Neural crest cell (in vitro differentiated cells): ENCODE measurements at regions not wholly inside any gene's neighbourhood (a gene's known extent, or its start where the extent isn't known, plus 50 kb on each side); places are given as distances from the start of the nearest gene placed in this dataset.
A peak's percentile ranks its signal among the peaks of the same experiment; 100 is the strongest.

Experiments
- DNase-seq: peaks from one replicate; pipeline ENCODE4 v3.0.0; 2021; ENCODE audit warnings: low read depth, mixed read lengths, low spot score
- H3K27ac Mint-ChIP-seq: one replicate; pipeline ENCODE4 v1.8.0; 2021; ENCODE audit warnings: mild to moderate bottlenecking, mixed read lengths; ENCODE audit not compliant: unreplicated experiment
- H3K27me3 Mint-ChIP-seq: 2 replicates; pipeline ENCODE4 v1.8.0; 2021; ENCODE audit warnings: low read depth, mild to moderate bottlenecking, mixed read lengths
- H3K36me3 Mint-ChIP-seq: 2 replicates; pipeline ENCODE4 v1.8.0; 2021; ENCODE audit warnings: low read depth, mild to moderate bottlenecking, mixed read lengths
- H3K4me1 Mint-ChIP-seq: 2 replicates; pipeline ENCODE4 v1.8.0; 2021; ENCODE audit warnings: mixed read lengths
- H3K4me3 Mint-ChIP-seq: one replicate; pipeline ENCODE4 v1.8.0; 2021; ENCODE audit warnings: mild to moderate bottlenecking, mixed read lengths
- H3K9me3 Mint-ChIP-seq: 2 replicates; pipeline ENCODE4 v1.8.0; 2021; ENCODE audit warnings: mixed read lengths
- CTCF ChIP-seq: fragments of 200-600 bp; sonication (generic); conservative IDR thresholded peaks from 2 replicates; pipeline ENCODE4 v1.5.0; 2021; ENCODE audit warnings: antibody characterized with exemption, mild to moderate bottlenecking

DNA sequence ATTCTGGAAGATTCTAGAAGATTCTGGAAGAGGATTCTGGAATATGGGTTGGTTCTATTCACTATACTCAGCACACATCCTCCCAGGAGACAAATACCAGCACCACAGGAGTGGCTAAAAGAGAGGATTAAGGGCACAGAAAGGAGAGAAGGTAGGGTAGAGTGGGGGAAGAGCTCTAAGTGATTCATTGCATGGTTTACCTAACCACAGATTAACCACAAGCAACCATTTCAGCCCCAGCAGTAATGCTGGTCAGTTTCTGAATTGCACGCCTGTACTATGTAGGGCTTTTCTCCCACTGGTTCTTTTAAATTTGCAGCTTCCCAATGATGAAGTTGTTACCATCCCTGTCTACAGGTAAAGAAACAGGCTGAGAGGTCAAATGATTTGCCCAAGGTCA, 192.7 kb upstream of the PMEPA1 start:
- no peak overlapping the region for H3K4me3 Mint-ChIP-seq
- H3K27me3 Mint-ChIP-seq = no peaks in the 10 kb centered on the region
- H3K36me3 Mint-ChIP-seq = no peaks in the 10 kb centered on the region
- no peaks in the 10 kb centered on the region for H3K9me3 Mint-ChIP-seq
- TF ChIP-seq CTCF = no peak
- no peak for DNase-seq
- H3K4me1 Mint-ChIP-seq = peaks cover 21% of the 10 kb centered on the region
- H3K27ac Mint-ChIP-seq = no peak overlapping the region

DNA sequence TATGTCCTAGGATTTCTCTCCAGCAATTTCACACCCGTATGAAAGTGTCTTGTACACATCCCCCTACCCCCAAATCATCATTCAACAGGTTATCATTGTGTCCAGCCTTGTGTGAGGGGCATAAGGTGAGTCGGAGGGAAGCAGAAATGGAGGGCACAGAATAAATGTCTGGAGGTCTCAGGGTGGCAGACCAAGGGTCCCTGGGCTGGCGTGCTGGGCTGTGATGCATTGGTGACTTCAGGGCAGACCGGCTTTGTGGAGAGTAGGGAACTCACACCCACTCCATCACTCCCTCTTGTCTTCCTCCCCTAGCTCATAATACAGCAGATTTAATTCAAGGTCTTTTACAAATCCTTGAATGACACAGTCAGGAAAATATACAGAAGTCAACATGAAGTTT, 191.7 kb upstream of the PMEPA1 start:
- Mint-ChIP-seq H3K27me3 (no peaks in the 10 kb centered on the region), H3K4me1 (peaks cover 21% of the 10 kb centered on the region), H3K36me3 (no peaks in the 10 kb centered on the region), H3K4me3 (no peak overlapping the region), H3K27ac (no peak overlapping the region), H3K9me3 (no peaks in the 10 kb centered on the region)
- DNase-seq = no peak
- no peak for TF ChIP-seq CTCF

DNA sequence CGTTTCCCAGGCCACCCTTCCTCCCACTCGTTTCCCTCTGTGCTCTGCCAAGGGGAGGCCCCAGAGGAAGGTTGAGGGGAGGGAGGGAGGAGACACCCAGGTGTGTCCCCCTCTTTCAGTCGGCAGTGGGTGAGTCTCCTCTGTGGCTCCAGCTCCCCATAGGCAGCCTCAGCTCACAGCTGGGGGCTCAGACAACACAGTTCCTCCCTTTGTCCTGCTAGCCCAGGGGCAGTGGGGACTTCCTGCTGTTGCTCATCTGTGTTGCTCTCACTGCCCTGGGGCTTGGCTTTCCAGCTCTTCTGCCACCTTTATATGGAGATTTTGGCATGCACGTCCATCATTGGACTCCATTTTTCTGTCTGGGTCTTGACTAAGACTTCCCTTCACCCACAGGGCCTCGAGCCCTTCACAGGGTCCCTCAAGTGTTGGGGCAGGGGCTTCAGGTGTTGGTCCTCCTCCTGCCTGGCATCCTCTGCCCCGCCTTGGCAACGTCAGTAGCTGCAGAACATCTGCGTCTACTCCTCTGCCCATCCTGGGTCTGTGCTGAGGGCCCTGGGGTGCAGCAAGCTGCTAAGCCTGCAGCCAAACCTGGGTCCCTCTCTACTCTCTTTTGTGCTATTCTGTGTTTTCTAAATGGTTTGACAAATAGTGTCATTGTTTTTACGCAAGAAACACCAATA, 190.6 kb upstream of the PMEPA1 start:
- H3K36me3 Mint-ChIP-seq = no peaks in the 10 kb centered on the region
- no peak overlapping the region for H3K27ac Mint-ChIP-seq
- TF ChIP-seq CTCF = no peak
- no peaks in the 10 kb centered on the region for H3K9me3 Mint-ChIP-seq
- H3K4me3 Mint-ChIP-seq = peak overlapping the region; percentile 33
- no peaks in the 10 kb centered on the region for H3K27me3 Mint-ChIP-seq
- DNase-seq = no peak
- H3K4me1 Mint-ChIP-seq = peaks cover 21% of the 10 kb centered on the region

GRCh38 chr20:57899554-57899953, 189.7 kb upstream of the PMEPA1 start:
- H3K9me3 Mint-ChIP-seq = no peaks in the 10 kb centered on the region
- no peaks in the 10 kb centered on the region for H3K27me3 Mint-ChIP-seq
- no peak overlapping the region for H3K27ac Mint-ChIP-seq
- no peaks in the 10 kb centered on the region for H3K36me3 Mint-ChIP-seq
- H3K4me3 Mint-ChIP-seq = no peak overlapping the region
- no peak for DNase-seq
- no peak for TF ChIP-seq CTCF
- H3K4me1 Mint-ChIP-seq = peaks cover 21% of the 10 kb centered on the region

GRCh38 chr20:57898332-57898731, 188.5 kb upstream of the PMEPA1 start:
- no peak for DNase-seq
- H3K27me3 Mint-ChIP-seq = peaks cover 8% of the 10 kb centered on the region
- no peak for TF ChIP-seq CTCF
- H3K36me3 Mint-ChIP-seq = no peaks in the 10 kb centered on the region
- H3K9me3 Mint-ChIP-seq = no peaks in the 10 kb centered on the region
- H3K4me3 Mint-ChIP-seq = no peak overlapping the region
- peaks cover 21% of the 10 kb centered on the region for H3K4me1 Mint-ChIP-seq
- no peak overlapping the region for H3K27ac Mint-ChIP-seq

DNA sequence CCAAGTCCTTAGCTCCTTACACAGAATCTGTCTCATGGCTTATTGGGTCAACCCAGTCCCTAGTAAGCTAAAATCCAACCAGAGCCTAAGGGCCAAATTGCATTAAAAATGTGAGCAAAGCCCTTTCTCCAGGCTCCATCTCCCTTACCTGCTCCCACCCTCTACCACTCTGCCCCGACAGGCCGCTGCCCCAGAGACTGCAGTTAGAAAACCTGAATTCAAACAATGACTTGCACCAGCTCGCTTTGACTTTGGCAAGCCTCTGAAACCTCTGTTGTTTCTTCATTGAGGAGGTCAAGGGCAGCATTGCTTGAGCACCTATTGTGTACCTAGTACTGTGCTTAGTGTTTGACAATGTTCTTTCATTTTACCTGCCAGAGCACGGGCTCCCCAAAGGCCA, 188.1 kb upstream of the PMEPA1 start:
- H3K27ac Mint-ChIP-seq = no peak overlapping the region
- H3K4me3 Mint-ChIP-seq = no peak overlapping the region
- peaks cover 8% of the 10 kb centered on the region for H3K27me3 Mint-ChIP-seq
- TF ChIP-seq CTCF = no peak
- H3K36me3 Mint-ChIP-seq = no peaks in the 10 kb centered on the region
- no peaks in the 10 kb centered on the region for H3K9me3 Mint-ChIP-seq
- DNase-seq = no peak
- H3K4me1 Mint-ChIP-seq = peaks cover 21% of the 10 kb centered on the region
